ENCODE measurements at regions not wholly inside any gene's neighbourhood (a gene's known extent, or its start where the extent isn't known, plus 50 kb on each side); places are given as distances from the start of the nearest gene placed in this dataset.

- DNase-seq, result no peak
Observed at GRCh38 chr9:89724659-89725058, 119.8 kb downstream of the GADD45G start.

GRCh38 chr9:89725271-89725670 is 120.5 kb downstream of the GADD45G start:
- peak in 1 of 3 experiments; percentile 17 for DNase-seq

- DNase-seq, result no peak
Observed at GRCh38 chr9:89729954-89730530, 125.2 kb downstream of the GADD45G start.

- DNase-seq, result peak; percentile 24 to 95 (median 89)
Observed at GRCh38 chr9:89730715-89731114, 125.9 kb downstream of the GADD45G start.

- peak; percentile 11 to 61 (median 44) for DNase-seq
Observed at GRCh38 chr9:89731262-89732182, 126.7 kb downstream of the GADD45G start.

- DNase-seq, result peak; percentile 3 to 74 (median 49)
Observed at GRCh38 chr9:89732295-89732938, 127.6 kb downstream of the GADD45G start.

- no peak for DNase-seq
Observed at GRCh38 chr9:89732939-89733324, 128.1 kb downstream of the GADD45G start.

- DNase-seq, result no peak
Observed at GRCh38 chr9:89734600-89735041, 129.8 kb downstream of the GADD45G start.

- DNase-seq, result peak in 1 of 3 experiments; percentile 1
Observed at GRCh38 chr9:89738137-89738932, 133.5 kb downstream of the GADD45G start.

- DNase-seq, result no peak
Observed at GRCh38 chr9:89739511-89739910, 134.7 kb downstream of the GADD45G start.

- no peak for DNase-seq
Observed at GRCh38 chr9:89739916-89740315, 135.1 kb downstream of the GADD45G start.

- no peak for DNase-seq
Observed at GRCh38 chr9:89740722-89741121, 135.9 kb downstream of the GADD45G start.

GRCh38 chr9:89742660-89743059 is 137.8 kb downstream of the GADD45G start:
- DNase-seq, result no peak

- DNase-seq, result no peak
Observed at GRCh38 chr9:89743216-89743572, 138.4 kb downstream of the GADD45G start.

GRCh38 chr9:89743573-89744254 is 138.9 kb downstream of the GADD45G start:
- DNase-seq, result peak in 1 of 3 experiments; percentile 35

GRCh38 chr9:89744255-89744648 is 139.4 kb downstream of the GADD45G start:
- no peak for DNase-seq

GRCh38 chr9:89744730-89745129 is 139.9 kb downstream of the GADD45G start:
- no peak for DNase-seq

GRCh38 chr9:89745601-89746376 is 141.0 kb downstream of the GADD45G start:
- DNase-seq, result peak in 1 of 3 experiments; percentile 25

- no peak for DNase-seq
Observed at GRCh38 chr9:89746385-89747116, 141.7 kb downstream of the GADD45G start.

GRCh38 chr9:89747596-89747995 is 142.8 kb downstream of the GADD45G start:
- DNase-seq, result no peak

Data from NCI-H1417 (cell line).